ENCODE measurements at regions not wholly inside any gene's neighbourhood (a gene's known extent, or its start where the extent isn't known, plus 50 kb on each side); places are given as distances from the start of the nearest gene placed in this dataset.
"Not testable (repeated sequence)": the region's sequence is repeated elsewhere in the genome, so short reads cannot be mapped to it uniquely, and the experiment has no call there.

DNA sequence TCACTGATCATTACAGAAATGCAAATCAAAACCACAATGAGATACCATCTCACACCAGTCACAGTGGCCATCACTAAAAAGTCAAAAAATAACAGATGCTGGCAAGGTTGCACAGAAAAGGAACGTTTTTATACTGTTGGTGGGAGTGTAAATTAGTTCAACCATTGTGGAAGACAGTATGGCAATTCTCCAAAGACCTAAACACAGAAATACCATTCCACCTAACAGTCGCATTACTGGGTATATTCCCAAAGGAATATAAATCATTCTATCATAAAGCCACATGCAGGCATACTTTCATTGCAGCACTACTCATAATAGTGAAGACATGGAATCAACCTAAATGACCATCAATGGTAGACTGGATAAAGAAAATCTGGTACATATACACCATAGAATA lies 83.2 kb upstream of the ARID5B start:
- H3K4me3 ChIP-seq (ENCODE audit: low read depth, low read length, poor library complexity, severe bottlenecking); H2AFZ ChIP-seq (ENCODE audit: low read length); H3K27ac ChIP-seq (ENCODE audit: low read depth, low read length, poor library complexity, severe bottlenecking); H3F3A ChIP-seq (ENCODE audit: insufficient read depth, low read length); H3K9ac ChIP-seq (ENCODE audit: low read length); H3K9me3 ChIP-seq (ENCODE audit: low read length); H3K9me2 ChIP-seq (ENCODE audit: low read depth, low read length); H3K4me2 ChIP-seq (ENCODE audit: low read length); H3K4me1 ChIP-seq (ENCODE audit: insufficient read depth, low read length, severe bottlenecking); H3K36me3 ChIP-seq (ENCODE audit: insufficient read depth, low read length); H3K27me3 ChIP-seq (ENCODE audit: insufficient read depth, low read length); H4K20me1 ChIP-seq (ENCODE audit: insufficient read depth, low read length); H3K79me2 ChIP-seq (ENCODE audit: insufficient read depth, low read length): not testable (repeated sequence)

DNA sequence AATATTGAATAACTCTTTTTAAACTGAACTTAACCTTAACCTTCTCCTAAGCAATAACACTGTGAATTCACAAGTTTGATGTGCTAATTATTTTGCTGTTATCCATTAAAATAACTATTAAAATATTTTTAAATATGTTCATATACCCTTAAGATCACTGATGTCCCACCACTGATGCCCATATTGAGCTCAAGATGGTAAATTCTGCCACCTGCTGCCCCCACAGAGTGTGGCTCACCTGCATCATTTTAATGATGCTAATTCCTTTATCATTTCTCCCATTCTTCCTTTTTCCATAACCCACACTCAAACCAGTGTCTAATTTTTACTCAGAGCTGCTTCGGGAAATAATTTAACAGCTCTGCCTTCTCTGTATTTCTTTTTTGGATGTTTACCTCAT lies 82.3 kb upstream of the ARID5B start:
- Histone ChIP-seq H3K9ac (ENCODE audit: low read length) (no peak overlapping the region), H3K4me3 (ENCODE audit: low read depth, low read length, poor library complexity, severe bottlenecking) (no peak overlapping the region), H3K79me2 (ENCODE audit: insufficient read depth, low read length) (no peaks in the 10 kb centered on the region), H4K20me1 (ENCODE audit: insufficient read depth, low read length) (no peaks in the 10 kb centered on the region), H3K27ac (ENCODE audit: low read depth, low read length, poor library complexity, severe bottlenecking) (no peak overlapping the region), H3K4me1 (ENCODE audit: insufficient read depth, low read length, severe bottlenecking) (no peaks in the 10 kb centered on the region), H3K9me2 (ENCODE audit: low read depth, low read length) (no peaks in the 10 kb centered on the region), H3K36me3 (ENCODE audit: insufficient read depth, low read length) (no peaks in the 10 kb centered on the region), H3K27me3 (ENCODE audit: insufficient read depth, low read length) (no peaks in the 10 kb centered on the region), H2AFZ (ENCODE audit: low read length) (no peak overlapping the region), H3K4me2 (ENCODE audit: low read length) (no peak overlapping the region), H3F3A (ENCODE audit: insufficient read depth, low read length) (no peaks in the 10 kb centered on the region), H3K9me3 (ENCODE audit: low read length) (no peaks in the 10 kb centered on the region)
- TF ChIP-seq EZH2 (IDR thresholded peaks at IDR 0.05; ENCODE audit: borderline replicate concordance, low read length): no peak
- TF ChIP-seq, protein P1, sequence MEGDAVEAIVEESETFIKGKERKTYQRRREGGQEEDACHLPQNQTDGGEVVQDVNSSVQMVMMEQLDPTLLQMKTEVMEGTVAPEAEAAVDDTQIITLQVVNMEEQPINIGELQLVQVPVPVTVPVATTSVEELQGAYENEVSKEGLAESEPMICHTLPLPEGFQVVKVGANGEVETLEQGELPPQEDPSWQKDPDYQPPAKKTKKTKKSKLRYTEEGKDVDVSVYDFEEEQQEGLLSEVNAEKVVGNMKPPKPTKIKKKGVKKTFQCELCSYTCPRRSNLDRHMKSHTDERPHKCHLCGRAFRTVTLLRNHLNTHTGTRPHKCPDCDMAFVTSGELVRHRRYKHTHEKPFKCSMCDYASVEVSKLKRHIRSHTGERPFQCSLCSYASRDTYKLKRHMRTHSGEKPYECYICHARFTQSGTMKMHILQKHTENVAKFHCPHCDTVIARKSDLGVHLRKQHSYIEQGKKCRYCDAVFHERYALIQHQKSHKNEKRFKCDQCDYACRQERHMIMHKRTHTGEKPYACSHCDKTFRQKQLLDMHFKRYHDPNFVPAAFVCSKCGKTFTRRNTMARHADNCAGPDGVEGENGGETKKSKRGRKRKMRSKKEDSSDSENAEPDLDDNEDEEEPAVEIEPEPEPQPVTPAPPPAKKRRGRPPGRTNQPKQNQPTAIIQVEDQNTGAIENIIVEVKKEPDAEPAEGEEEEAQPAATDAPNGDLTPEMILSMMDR (IDR thresholded peaks at IDR 0.05; ENCODE audit: low read length): no peak; the same call in 1 of the 2 replicates

DNA sequence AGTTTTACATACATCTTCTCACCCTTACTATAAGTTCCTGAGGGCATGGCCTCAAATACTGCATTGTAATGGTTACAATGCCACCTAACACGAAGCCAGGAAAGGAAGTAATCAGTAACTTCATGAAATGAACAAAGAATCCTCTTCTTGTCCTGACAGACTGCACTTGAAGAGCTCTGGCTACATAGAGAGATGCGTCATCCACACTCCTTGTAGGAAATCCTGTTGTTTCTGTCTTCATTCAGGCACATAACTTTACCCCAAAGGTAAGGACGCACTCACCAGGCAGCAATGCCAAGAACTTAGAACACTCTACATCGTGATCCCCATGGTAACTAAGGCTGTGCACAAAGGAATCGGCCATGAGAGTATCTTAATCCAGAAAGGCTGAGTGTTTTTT lies 80.3 kb upstream of the ARID5B start:
- Histone ChIP-seq H3K9me2 (ENCODE audit: low read depth, low read length) (no peaks in the 10 kb centered on the region), H3F3A (ENCODE audit: insufficient read depth, low read length) (no peaks in the 10 kb centered on the region), H3K27ac (ENCODE audit: low read depth, low read length, poor library complexity, severe bottlenecking) (no peak overlapping the region), H3K79me2 (ENCODE audit: insufficient read depth, low read length) (no peaks in the 10 kb centered on the region), H2AFZ (ENCODE audit: low read length) (no peak overlapping the region), H3K4me1 (ENCODE audit: insufficient read depth, low read length, severe bottlenecking) (no peaks in the 10 kb centered on the region), H3K36me3 (ENCODE audit: insufficient read depth, low read length) (no peaks in the 10 kb centered on the region), H3K9ac (ENCODE audit: low read length) (no peak overlapping the region), H3K27me3 (ENCODE audit: insufficient read depth, low read length) (no peaks in the 10 kb centered on the region), H3K9me3 (ENCODE audit: low read length) (no peaks in the 10 kb centered on the region), H4K20me1 (ENCODE audit: insufficient read depth, low read length) (no peaks in the 10 kb centered on the region), H3K4me2 (ENCODE audit: low read length) (no peak overlapping the region), H3K4me3 (ENCODE audit: low read depth, low read length, poor library complexity, severe bottlenecking) (no peak overlapping the region)
- TF ChIP-seq EZH2 (IDR thresholded peaks at IDR 0.05; ENCODE audit: borderline replicate concordance, low read length): no peak

DNA sequence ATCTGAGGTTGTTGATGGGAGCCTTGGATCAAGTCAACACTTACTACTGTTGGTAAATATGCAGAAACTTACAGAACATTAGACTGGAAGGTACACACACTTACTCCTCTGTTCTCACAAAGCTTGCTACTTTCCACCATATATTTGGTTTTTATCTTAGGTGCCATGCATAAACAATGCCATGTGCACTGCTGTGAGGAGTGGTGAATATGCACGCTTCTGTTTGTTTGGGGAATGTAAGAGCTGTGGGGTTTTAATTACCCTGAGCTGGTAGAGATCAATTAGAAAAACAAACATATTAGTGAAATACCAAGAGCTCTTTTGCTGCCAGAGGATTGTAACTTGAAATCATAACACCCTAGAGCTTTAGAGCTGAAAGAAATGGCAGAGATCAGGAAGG lies 79.8 kb upstream of the ARID5B start:
- Histone ChIP-seq H3K36me3 (ENCODE audit: insufficient read depth, low read length) (no peaks in the 10 kb centered on the region), H3K27me3 (ENCODE audit: insufficient read depth, low read length) (no peaks in the 10 kb centered on the region), H3K4me1 (ENCODE audit: insufficient read depth, low read length, severe bottlenecking) (no peaks in the 10 kb centered on the region), H3K79me2 (ENCODE audit: insufficient read depth, low read length) (no peaks in the 10 kb centered on the region), H3K4me3 (ENCODE audit: low read depth, low read length, poor library complexity, severe bottlenecking) (no peak overlapping the region), H3K4me2 (ENCODE audit: low read length) (no peak overlapping the region), H3K9ac (ENCODE audit: low read length) (no peak overlapping the region), H3K27ac (ENCODE audit: low read depth, low read length, poor library complexity, severe bottlenecking) (no peak overlapping the region), H4K20me1 (ENCODE audit: insufficient read depth, low read length) (no peaks in the 10 kb centered on the region), H2AFZ (ENCODE audit: low read length) (no peak overlapping the region), H3K9me2 (ENCODE audit: low read depth, low read length) (no peaks in the 10 kb centered on the region), H3F3A (ENCODE audit: insufficient read depth, low read length) (no peaks in the 10 kb centered on the region), H3K9me3 (ENCODE audit: low read length) (no peaks in the 10 kb centered on the region)
- TF ChIP-seq EZH2 (IDR thresholded peaks at IDR 0.05; ENCODE audit: borderline replicate concordance, low read length): no peak
- TF ChIP-seq, protein P1 (IDR thresholded peaks at IDR 0.05; ENCODE audit: low read length): no peak
